ENCODE measurements at regions not wholly inside any gene's neighbourhood (a gene's known extent, or its start where the extent isn't known, plus 50 kb on each side); places are given as distances from the start of the nearest gene placed in this dataset.

- Histone ChIP-seq H3K14ac (ENCODE audit: insufficient read depth, low read length) (no peak overlapping the region), H3K27ac (ENCODE audit: insufficient read length, low read depth, low read length) (no peak overlapping the region), H3K79me2 (ENCODE audit: insufficient read depth, low read length) (no peaks in the 10 kb centered on the region), H3K9ac (ENCODE audit: extremely low read depth, insufficient read length, low read length) (no peak overlapping the region), H4K20me1 (ENCODE audit: control insufficient read depth, insufficient read depth, insufficient read length) (no peaks in the 10 kb centered on the region), H3K4me2 (ENCODE audit: insufficient read depth, insufficient read length, low read length) (no peak overlapping the region), H3K23me2 (ENCODE audit: insufficient read length, low read depth, low read length, poor library complexity, severe bottlenecking) (no peaks in the 10 kb centered on the region), H2BK120ac (ENCODE audit: low read depth, low read length, poor library complexity, severe bottlenecking) (no peak overlapping the region), H3K18ac (ENCODE audit: insufficient read length, low read depth, low read length) (no peak overlapping the region), H4K8ac (replicated peaks; ENCODE audit: insufficient read length, low read depth, low read length) (no peak overlapping the region), H3K27me3 (ENCODE audit: insufficient read depth, low read length) (no peaks in the 10 kb centered on the region), H4K5ac (ENCODE audit: insufficient read length, low read depth, low read length) (no peak overlapping the region), H2BK20ac (ENCODE audit: low read depth, low read length, poor library complexity, severe bottlenecking) (no peak overlapping the region), H3T11ph (ENCODE audit: low read length) (no peak overlapping the region), H3K9me3 (ENCODE audit: control insufficient read depth, low read depth, low read length) (no peaks in the 10 kb centered on the region), H2AK5ac (ENCODE audit: insufficient read length, low read length) (no peak overlapping the region), H2BK15ac (ENCODE audit: low read depth, low read length) (no peak overlapping the region), H3K4ac (ENCODE audit: low read depth, low read length) (no peak overlapping the region), H4K91ac (ENCODE audit: insufficient read length, low read depth, low read length) (no peak overlapping the region), H2BK12ac (ENCODE audit: insufficient read length, low read depth, low read length) (no peak overlapping the region), H3K23ac (ENCODE audit: insufficient read length, low read depth, low read length) (no peak overlapping the region), H3K79me1 (ENCODE audit: insufficient read depth, low read depth, low read length, poor library complexity, severe bottlenecking) (no peaks in the 10 kb centered on the region), H2BK5ac (ENCODE audit: insufficient read length, low read length) (no peak overlapping the region), H3K4me1 (ENCODE audit: insufficient read depth, low read length) (0 out of 2 replicates have a peak, but pooled peaks cover 2% of the 10 kb centered on the region), H3K56ac (ENCODE audit: insufficient read length, low read depth, low read length) (no peak overlapping the region), H2AFZ (ENCODE audit: low read length) (no peak overlapping the region)
- Mint-ChIP-seq H3K27ac (no peak overlapping the region), H3K36me3 (ENCODE audit: insufficient read depth in 1 of 3, low read depth in 3 of 3) (no peaks in the 10 kb centered on the region), H3K4me3 (no peak overlapping the region), H3K9me3 (no peaks in the 10 kb centered on the region), H3K27me3 (ENCODE audit: low read depth) (no peaks in the 10 kb centered on the region), H3K4me1 (peaks cover 12 to 20% of the 10 kb centered on the region in 2 experiments)
- WGBS (ENCODE audit: extremely low coverage, insufficient read length, low lambda C conversion rate): no CpG with 5 or more reads among the region's 7 CpGs
- DNase-seq: no peak
- no peak for TF ChIP-seq CTCF (conservative IDR thresholded peaks at IDR 0.05)
Measured at GRCh38 chr1:108041360-108042142, 76.6 kb upstream of the VAV3 start.
